B cell (primary cell): ENCODE measurements at regions not wholly inside any gene's neighbourhood (a gene's known extent, or its start where the extent isn't known, plus 50 kb on each side); places are given as distances from the start of the nearest gene placed in this dataset.

Source experiments
- ATAC-seq: fragments of 200-7000 bp; cut with Tn5 transposase; one replicate; pipeline ENCODE4 v1.10.0; 2021; ENCODE audit warnings: low read depth, mild to moderate bottlenecking, moderate number of reproducible peaks, moderate library complexity
- CTCF ChIA-PET: fragments of 350-600 bp; sonication (Branson Sonifier 250); formaldehyde crosslinking; loops from one replicate; lab custom pipeline; 2021; ENCODE audit warnings: antibody characterized with exemption, inconsistent platforms; lab: Charles Lee
- POLR2A ChIA-PET: fragments of 350-600 bp; sonication (Branson Sonifier 250); formaldehyde crosslinking; loops from one replicate; lab custom pipeline; 2021; ENCODE audit warnings: antibody characterized with exemption; lab: Charles Lee
- DNase-seq: peaks from one replicate; pipeline ENCODE4 v3.0.0; 2013
- H2AFZ ChIP-seq: 2 replicates; pipeline ENCODE4 v1.6.1; 2012; ENCODE audit warnings: mild to moderate bottlenecking, low read depth, low read length; ENCODE audit not compliant: insufficient read depth, poor library complexity, severe bottlenecking
- H3K27ac ChIP-seq, 2 donors: 1 replicate in 1 of 2; 2 replicates in 1 of 2; pipeline ENCODE4 v1.5.1; 2012 to 2013; ENCODE audit warnings: low read length in 2 of 2, mild to moderate bottlenecking in 2 of 2, moderate library complexity in 1 of 2
- H3K27me3 ChIP-seq, 4 experiments: fragments of 200-600 bp in 1 of 4; sonication (generic) in 1 of 4; replicated peaks in 1 of 4; 1 replicate in 2 of 4; 2 replicates in 2 of 4; pipeline versions ENCODE4 v1.6.1 to v1.7.0; 2013 to 2016; ENCODE audit warnings: low read length in 3 of 4, mild to moderate bottlenecking in 2 of 4, mixed read lengths in 1 of 4, moderate library complexity in 1 of 4; ENCODE audit not compliant: insufficient read depth in 4 of 4, control insufficient read depth in 3 of 4; ENCODE audit errors: control extremely low read depth in 1 of 4
- H3K36me3 ChIP-seq, 2 experiments: replicated peaks in 1 of 2; 1 replicate in 1 of 2; 2 replicates in 1 of 2; pipeline versions ENCODE4 v1.6.1 to v1.7.1; 2013; ENCODE audit warnings: low read length in 1 of 2; ENCODE audit not compliant: insufficient read depth in 2 of 2, control insufficient read depth in 1 of 2; ENCODE audit errors: control extremely low read depth in 1 of 2, extremely low read depth in 1 of 2
- H3K4me1 ChIP-seq, 2 donors: fragments of 200-600 bp in 1 of 2; sonication (generic) in 1 of 2; 1 replicate in 1 of 2; 2 replicates in 1 of 2; pipeline versions ENCODE4 v1.5.1 to v1.6.1; 2013 to 2017; ENCODE audit warnings: low read length in 2 of 2; ENCODE audit not compliant: control insufficient read depth in 2 of 2, insufficient read depth in 2 of 2
- H3K4me2 ChIP-seq: replicated peaks from 2 replicates; pipeline ENCODE3; 2012; ENCODE audit warnings: mild to moderate bottlenecking, low read depth, low read length; ENCODE audit not compliant: poor library complexity, severe bottlenecking
- H3K4me3 ChIP-seq, 5 experiments: fragments of 200-600 bp in 1 of 5; sonication (generic) in 1 of 5; 1 replicate in 3 of 5; 2 replicates in 2 of 5; pipeline versions ENCODE4 v1.5.1 to v1.7.0; 2011 to 2016; ENCODE audit warnings: low read length in 4 of 5, mild to moderate bottlenecking in 4 of 5, low read depth in 2 of 5, control low read depth in 1 of 5, moderate library complexity in 1 of 5; ENCODE audit not compliant: insufficient read depth in 1 of 5; ENCODE audit errors: control extremely low read depth in 1 of 5, extremely low read depth in 1 of 5
- H3K79me2 ChIP-seq: fragments of 200-600 bp; sonication (generic); one replicate; pipeline ENCODE4 v1.6.0; 2016; ENCODE audit warnings: low read length; ENCODE audit not compliant: control insufficient read depth, insufficient read depth
- H3K9ac ChIP-seq: fragments of 200-600 bp; sonication (generic); 2 replicates; pipeline ENCODE4 v1.6.1; 2017; ENCODE audit warnings: mild to moderate bottlenecking, low read length, moderate library complexity
- H3K9me3 ChIP-seq, 3 donors: one replicate each; pipeline versions ENCODE4 v1.6.1 to v1.7.1; 2013; ENCODE audit warnings: low read length in 2 of 3; ENCODE audit not compliant: control insufficient read depth in 2 of 3, insufficient read depth in 1 of 3; ENCODE audit errors: control extremely low read depth in 1 of 3
- H4K20me1 ChIP-seq: 2 replicates; pipeline ENCODE4 v1.6.0; 2012; ENCODE audit warnings: mild to moderate bottlenecking, low read length; ENCODE audit not compliant: insufficient read depth, control insufficient read depth, poor library complexity, severe bottlenecking
- H3K27ac Mint-ChIP-seq: one replicate; pipeline ENCODE4 v1.8.0; 2021; ENCODE audit warnings: mixed read lengths
- H3K27me3 Mint-ChIP-seq: one replicate; pipeline ENCODE4 v1.8.0; 2021; ENCODE audit warnings: mixed read lengths
- H3K4me1 Mint-ChIP-seq: one replicate; pipeline ENCODE4 v1.8.0; 2021; ENCODE audit warnings: mixed read lengths
- H3K4me3 Mint-ChIP-seq: one replicate; pipeline ENCODE4 v1.8.0; 2021; ENCODE audit warnings: mixed read lengths
- H3K9me3 Mint-ChIP-seq: one replicate; pipeline ENCODE4 v1.8.0; 2022; ENCODE audit warnings: mixed read lengths; ENCODE audit not compliant: insufficient read depth
- CTCF ChIP-seq: fragments of 200-600 bp; IDR thresholded peaks from one replicate; pipeline ENCODE4 v1.8.0; 2022; ENCODE audit warnings: antibody characterized with exemption, mild to moderate bottlenecking
- EZH2 ChIP-seq: IDR thresholded peaks from 2 replicates; pipeline ENCODE4 v1.6.1; 2012; ENCODE audit warnings: borderline replicate concordance, low read depth, mild to moderate bottlenecking, moderate library complexity, low read length; ENCODE audit not compliant: insufficient read depth, poor library complexity, severe bottlenecking
- whole genome bisulfite sequencing: methylation state at CpG from one replicate; pipeline ENCODE4 v1.1.5; 2013; ENCODE audit warnings: missing lambda C conversion rate; ENCODE audit not compliant: insufficient coverage; 5-methylcytosine and 5-hydroxymethylcytosine counted together
- intact Hi-C: fragments of 100-400 bp; cut with micrococcal nuclease; formaldehyde crosslinking; loops from one replicate; pipeline ENCODE4 v1.10.0; 2022

- no peak overlapping the region for H3K27ac ChIP-seq
- H3K27me3 Mint-ChIP-seq = no peaks in the 10 kb centered on the region
- peaks cover 0 to 4% of the 10 kb centered on the region in 2 donors for H3K4me1 ChIP-seq
- H3K4me3 Mint-ChIP-seq = no peak overlapping the region
- peaks cover 6% of the 10 kb centered on the region for H3K4me1 Mint-ChIP-seq
- no peak for DNase-seq
- no peaks in the 10 kb centered on the region for H3K27me3 ChIP-seq
- no peaks in the 10 kb centered on the region for H3K36me3 ChIP-seq
- no peak for TF ChIP-seq CTCF
- no peak for TF ChIP-seq EZH2
- 95% methylated on average over 3 of the region's 3 CpGs for WGBS
- H3K9me3 Mint-ChIP-seq = no peaks in the 10 kb centered on the region
- no peaks in the 10 kb centered on the region for H3K79me2 ChIP-seq
- CTCF ChIA-PET = no interaction called here
- ATAC-seq = no peak
- no peak overlapping the region for H2AFZ ChIP-seq
- intact Hi-C loops = no loop called here
- no peak overlapping the region for H3K4me3 ChIP-seq
- H3K9me3 ChIP-seq = no peaks in the 10 kb centered on the region
- H3K4me2 ChIP-seq = no peak overlapping the region
- no peak overlapping the region for H3K27ac Mint-ChIP-seq
- no peak overlapping the region for H3K9ac ChIP-seq
- POLR2A ChIA-PET = no interaction called here
- no peaks in the 10 kb centered on the region for H4K20me1 ChIP-seq
These were observed 127.9 kb upstream of the DUSP10 start for GRCh38 chr1:221869779-221870178.

- Mint-ChIP-seq H3K9me3 (no peaks in the 10 kb centered on the region), H3K4me3 (no peak overlapping the region), H3K27ac (no peak overlapping the region), H3K4me1 (peaks cover 6% of the 10 kb centered on the region), H3K27me3 (no peaks in the 10 kb centered on the region)
- no peak for DNase-seq
- Histone ChIP-seq H3K27ac (no peak overlapping the region), H3K36me3 (no peaks in the 10 kb centered on the region), H2AFZ (no peak overlapping the region), H4K20me1 (no peaks in the 10 kb centered on the region), H3K4me3 (no peak overlapping the region), H3K79me2 (no peaks in the 10 kb centered on the region), H3K9me3 (no peaks in the 10 kb centered on the region), H3K9ac (no peak overlapping the region), H3K4me2 (no peak overlapping the region), H3K27me3 (no peaks in the 10 kb centered on the region), H3K4me1 (peaks cover 0 to 2% of the 10 kb centered on the region in 2 donors)
- no peak for TF ChIP-seq CTCF
- TF ChIP-seq EZH2 = no peak
- POLR2A ChIA-PET = no interaction called here
- 100% methylated on average over 1 of the region's 3 CpGs for whole genome bisulfite sequencing
- intact Hi-C loops = no loop called here
- no peak for ATAC-seq
- CTCF ChIA-PET = interaction anchor here (1.2 to 1.5 kb wide), 2 partner anchors 10 to 13 kb away, joined by 3 read pairs; no protein-coding TSS in a partner anchor
These were observed 126.9 kb upstream of the DUSP10 start for GRCh38 chr1:221868593-221869303.
